NCI-H2227 treated with DMSO at 0.1 percent for 48 hours (cell line): ENCODE measurements at regions not wholly inside any gene's neighbourhood (a gene's known extent, or its start where the extent isn't known, plus 50 kb on each side); places are given as distances from the start of the nearest gene placed in this dataset.
A peak's percentile ranks its signal among the peaks of the same experiment; 100 is the strongest.

Experiments
- DNase-seq: peaks from one replicate; lab custom pipeline; 2025; lab: John Stamatoyannopoulos, UW

- DNase-seq: no peak
These were observed 121.8 kb upstream of the IRX5 start for GRCh38 chr16:54808890-54809289.

- DNase-seq: no peak
These were observed 123.7 kb upstream of the IRX5 start for GRCh38 chr16:54806881-54807360.

- no peak for DNase-seq
These were observed 124.3 kb upstream of the IRX5 start for GRCh38 chr16:54806378-54806777.

GRCh38 chr16:54805648-54806047, 125.0 kb upstream of the IRX5 start:
- no peak for DNase-seq

GRCh38 chr16:54801057-54801844, 129.4 kb upstream of the IRX5 start:
- DNase-seq: no peak

GRCh38 chr16:54798267-54798666, 132.4 kb upstream of the IRX5 start:
- DNase-seq: no peak

- no peak for DNase-seq
These were observed 134.5 kb upstream of the IRX5 start for GRCh38 chr16:54796211-54796610.

- DNase-seq: no peak
These were observed 137.9 kb upstream of the IRX5 start for GRCh38 chr16:54792811-54793210.

GRCh38 chr16:54787045-54787444, 143.6 kb upstream of the IRX5 start:
- DNase-seq: no peak

GRCh38 chr16:54783980-54784379, 146.7 kb upstream of the IRX5 start:
- DNase-seq: no peak

- DNase-seq: no peak
These were observed 147.4 kb upstream of the IRX5 start for GRCh38 chr16:54783226-54783625.

- DNase-seq: no peak
These were observed 150.4 kb upstream of the IRX5 start for GRCh38 chr16:54780266-54780665.

- DNase-seq: no peak
These were observed 151.1 kb upstream of the IRX5 start for GRCh38 chr16:54779549-54779948.

- DNase-seq: no peak
These were observed 155.9 kb upstream of the IRX5 start for GRCh38 chr16:54774768-54775167.

GRCh38 chr16:54772400-54772799, 158.3 kb upstream of the IRX5 start:
- DNase-seq: no peak

- no peak for DNase-seq
These were observed 164.3 kb upstream of the IRX5 start for GRCh38 chr16:54766355-54766754.

GRCh38 chr16:54750249-54750648, 180.4 kb upstream of the IRX5 start:
- DNase-seq: no peak

GRCh38 chr16:54748611-54749190, 182.0 kb upstream of the IRX5 start:
- DNase-seq: no peak

- no peak for DNase-seq
These were observed 184.1 kb upstream of the IRX5 start for GRCh38 chr16:54746596-54746995.

- no peak for DNase-seq
These were observed 185.7 kb upstream of the IRX5 start for GRCh38 chr16:54744998-54745397.

GRCh38 chr16:54742436-54742835, 188.2 kb upstream of the IRX5 start:
- DNase-seq: no peak

GRCh38 chr16:54739381-54739780, 191.3 kb upstream of the IRX5 start:
- DNase-seq: no peak

GRCh38 chr16:54734156-54734555, 196.5 kb upstream of the IRX5 start:
- DNase-seq: no peak

GRCh38 chr16:54727696-54728095, 203.0 kb upstream of the IRX5 start:
- peak; percentile 71 for DNase-seq
